DND-41 (cell line): ENCODE measurements at regions not wholly inside any gene's neighbourhood (a gene's known extent, or its start where the extent isn't known, plus 50 kb on each side); places are given as distances from the start of the nearest gene placed in this dataset.

ENCODE experiments used
- ATAC-seq: fragments of 200-7000 bp; cut with Tn5 transposase; 3 replicates; pipeline ENCODE4 v1.9.1; 2021; ENCODE audit warnings: low read depth; ENCODE audit not compliant: insufficient read depth
- DNase-seq: peaks from one replicate; pipeline ENCODE4 v3.0.0-alpha.2; 2020
- H2AFZ ChIP-seq: 2 replicates; pipeline ENCODE4 v1.6.0; 2012; ENCODE audit warnings: low read depth, low read length
- H3K27ac ChIP-seq: 2 replicates; pipeline ENCODE4 v1.5.1; 2012; ENCODE audit warnings: low read length, inconsistent platforms
- H3K27me3 ChIP-seq: fragments of 200-600 bp; sonication (generic); 2 replicates; pipeline ENCODE4 v1.6.0; 2012; ENCODE audit warnings: low read length, mild to moderate bottlenecking, inconsistent platforms; ENCODE audit not compliant: insufficient read depth, poor library complexity
- H3K36me3 ChIP-seq: 2 replicates; pipeline ENCODE4 v1.5.1; 2012; ENCODE audit warnings: low read length, inconsistent platforms; ENCODE audit not compliant: insufficient read depth
- H3K4me1 ChIP-seq: 2 replicates; pipeline ENCODE4 v1.5.1; 2012; ENCODE audit warnings: mild to moderate bottlenecking, low read length; ENCODE audit not compliant: insufficient read depth
- H3K4me2 ChIP-seq: 2 replicates; pipeline ENCODE4 v1.6.0; 2012; ENCODE audit warnings: mild to moderate bottlenecking, moderate library complexity, low read length, inconsistent platforms; ENCODE audit not compliant: insufficient read depth
- H3K4me3 ChIP-seq, 2 experiments: fragments of 200-600 bp in 1 of 2; shearing (Covaris generic) in 1 of 2; 2 replicates each; pipeline ENCODE4 v1.5.1; 2012 to 2016; ENCODE audit warnings: inconsistent platforms in 2 of 2, low read length in 2 of 2, mild to moderate bottlenecking in 2 of 2, low read depth in 1 of 2, moderate library complexity in 1 of 2
- H3K79me2 ChIP-seq: 2 replicates; pipeline ENCODE4 v1.6.0; 2012; ENCODE audit warnings: low read length, inconsistent platforms; ENCODE audit not compliant: insufficient read depth
- H3K9ac ChIP-seq: 2 replicates; pipeline ENCODE4 v1.6.0; 2012; ENCODE audit warnings: low read depth, mild to moderate bottlenecking, inconsistent platforms, low read length, moderate library complexity
- H3K9me3 ChIP-seq: 2 replicates; pipeline ENCODE4 v1.5.1; 2012; ENCODE audit warnings: low read length, moderate library complexity, mild to moderate bottlenecking, inconsistent platforms; ENCODE audit not compliant: insufficient read depth, severe bottlenecking
- H4K20me1 ChIP-seq: 2 replicates; pipeline ENCODE4 v1.6.0; 2012; ENCODE audit warnings: low read length; ENCODE audit not compliant: insufficient read depth
- CTCF ChIP-seq: IDR thresholded peaks from 2 replicates; pipeline ENCODE4 v1.5.1; 2012; ENCODE audit warnings: borderline replicate concordance, low read length, moderate library complexity, mild to moderate bottlenecking; ENCODE audit not compliant: poor library complexity, severe bottlenecking; ENCODE audit errors: extremely low read depth
- EZH2 ChIP-seq: IDR thresholded peaks from 3 replicates; pipeline ENCODE4 v1.6.1; 2012; ENCODE audit warnings: borderline replicate concordance, low read depth, mild to moderate bottlenecking, moderate library complexity, low read length, inconsistent platforms; ENCODE audit not compliant: severe bottlenecking

- Histone ChIP-seq H2AFZ (no peak overlapping the region), H3K4me3 (no peak overlapping the region), H3K4me2 (no peak overlapping the region), H3K27ac (no peak overlapping the region), H3K79me2 (no peaks in the 10 kb centered on the region), H3K9me3 (no peaks in the 10 kb centered on the region), H3K36me3 (no peaks in the 10 kb centered on the region), H3K27me3 (peaks cover 4% of the 10 kb centered on the region), H4K20me1 (no peaks in the 10 kb centered on the region), H3K4me1 (peaks cover 31% of the 10 kb centered on the region), H3K9ac (no peak overlapping the region)
- no peak for DNase-seq
- no peak for ATAC-seq
- TF ChIP-seq CTCF (no peak), EZH2 (no peak)
Observed at GRCh38 chr22:22400964-22401363, 107.6 kb downstream of the ZNF280B start.

GRCh38 chr22:22401381-22401780, 107.2 kb downstream of the ZNF280B start:
- peaks cover 27% of the 10 kb centered on the region for H3K4me1 ChIP-seq
- no peak overlapping the region for H3K9ac ChIP-seq
- H3K79me2 ChIP-seq = no peaks in the 10 kb centered on the region
- H3K27ac ChIP-seq = no peak overlapping the region
- no peak overlapping the region for H3K4me2 ChIP-seq
- H4K20me1 ChIP-seq = no peaks in the 10 kb centered on the region
- TF ChIP-seq EZH2 (no peak), CTCF (no peak)
- H3K27me3 ChIP-seq = peaks cover 4% of the 10 kb centered on the region
- DNase-seq (no peak), ATAC-seq (no peak)
- no peak overlapping the region for H3K4me3 ChIP-seq
- no peaks in the 10 kb centered on the region for H3K36me3 ChIP-seq
- H3K9me3 ChIP-seq = no peaks in the 10 kb centered on the region
- no peak overlapping the region for H2AFZ ChIP-seq

- Histone ChIP-seq H3K27ac (no peak overlapping the region), H4K20me1 (no peaks in the 10 kb centered on the region), H3K79me2 (no peaks in the 10 kb centered on the region), H3K27me3 (peaks cover 4% of the 10 kb centered on the region), H3K4me1 (peaks cover 7% of the 10 kb centered on the region), H3K4me3 (no peak overlapping the region), H2AFZ (no peak overlapping the region), H3K9ac (no peak overlapping the region), H3K4me2 (no peak overlapping the region), H3K36me3 (no peaks in the 10 kb centered on the region), H3K9me3 (no peaks in the 10 kb centered on the region)
- ATAC-seq (no peak), DNase-seq (no peak)
- TF ChIP-seq EZH2 (no peak), CTCF (no peak)
Observed at GRCh38 chr22:22403306-22403705, 105.2 kb downstream of the ZNF280B start.

GRCh38 chr22:22403771-22404170, 104.8 kb downstream of the ZNF280B start:
- no peak for DNase-seq
- no peaks in the 10 kb centered on the region for H3K9me3 ChIP-seq
- no peak overlapping the region for H3K27ac ChIP-seq
- H4K20me1 ChIP-seq = no peaks in the 10 kb centered on the region
- H3K79me2 ChIP-seq = no peaks in the 10 kb centered on the region
- H3K4me2 ChIP-seq = no peak overlapping the region
- peaks cover 4% of the 10 kb centered on the region for H3K27me3 ChIP-seq
- TF ChIP-seq CTCF (no peak), EZH2 (no peak)
- H3K9ac ChIP-seq = no peak overlapping the region
- no peaks in the 10 kb centered on the region for H3K36me3 ChIP-seq
- peak; percentile 58; the same call in 2 of the 3 replicates for ATAC-seq
- H3K4me3 ChIP-seq = no peak overlapping the region
- H3K4me1 ChIP-seq = peaks cover 3% of the 10 kb centered on the region
- no peak overlapping the region for H2AFZ ChIP-seq
